ENCODE measurements at regions not wholly inside any gene's neighbourhood (a gene's known extent, or its start where the extent isn't known, plus 50 kb on each side); places are given as distances from the start of the nearest gene placed in this dataset.
"Not testable (repeated sequence)": the region's sequence is repeated elsewhere in the genome, so short reads cannot be mapped to it uniquely, and the experiment has no call there.

DNA sequence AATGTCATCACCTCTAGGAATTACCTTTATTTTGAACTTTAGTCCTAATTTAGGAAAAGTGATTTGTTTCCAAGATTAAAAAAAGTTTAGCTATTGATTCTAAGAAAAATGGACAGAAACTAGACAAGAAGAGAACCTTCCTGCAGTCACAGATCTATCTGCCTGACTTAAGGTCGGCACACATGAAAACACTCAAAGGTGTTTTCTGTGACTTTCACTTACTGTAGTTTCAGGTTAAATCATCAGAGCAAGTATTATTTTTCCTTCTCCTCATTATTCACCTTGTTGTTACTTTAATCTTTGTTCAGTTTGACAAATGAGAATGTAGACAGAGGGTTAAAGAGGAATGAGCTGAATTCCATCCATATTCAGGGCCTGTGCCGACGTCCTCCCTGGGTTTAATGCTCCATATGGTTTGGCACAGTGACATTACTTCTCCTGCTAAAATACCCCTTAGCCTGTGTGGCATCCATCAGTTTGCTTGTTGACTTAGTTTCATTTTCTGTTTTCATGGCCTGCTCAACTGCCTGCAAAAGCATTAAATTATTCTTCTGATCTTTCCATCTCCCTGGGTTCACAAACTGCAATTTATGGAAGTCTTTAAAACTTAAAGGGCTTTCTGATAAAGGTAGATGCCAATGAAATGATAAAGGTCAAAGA is 352.7 kb downstream of the NKX6-1 start:
- TF ChIP-seq, protein P1, sequence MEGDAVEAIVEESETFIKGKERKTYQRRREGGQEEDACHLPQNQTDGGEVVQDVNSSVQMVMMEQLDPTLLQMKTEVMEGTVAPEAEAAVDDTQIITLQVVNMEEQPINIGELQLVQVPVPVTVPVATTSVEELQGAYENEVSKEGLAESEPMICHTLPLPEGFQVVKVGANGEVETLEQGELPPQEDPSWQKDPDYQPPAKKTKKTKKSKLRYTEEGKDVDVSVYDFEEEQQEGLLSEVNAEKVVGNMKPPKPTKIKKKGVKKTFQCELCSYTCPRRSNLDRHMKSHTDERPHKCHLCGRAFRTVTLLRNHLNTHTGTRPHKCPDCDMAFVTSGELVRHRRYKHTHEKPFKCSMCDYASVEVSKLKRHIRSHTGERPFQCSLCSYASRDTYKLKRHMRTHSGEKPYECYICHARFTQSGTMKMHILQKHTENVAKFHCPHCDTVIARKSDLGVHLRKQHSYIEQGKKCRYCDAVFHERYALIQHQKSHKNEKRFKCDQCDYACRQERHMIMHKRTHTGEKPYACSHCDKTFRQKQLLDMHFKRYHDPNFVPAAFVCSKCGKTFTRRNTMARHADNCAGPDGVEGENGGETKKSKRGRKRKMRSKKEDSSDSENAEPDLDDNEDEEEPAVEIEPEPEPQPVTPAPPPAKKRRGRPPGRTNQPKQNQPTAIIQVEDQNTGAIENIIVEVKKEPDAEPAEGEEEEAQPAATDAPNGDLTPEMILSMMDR (IDR thresholded peaks at IDR 0.05; ENCODE audit: control insufficient read depth, insufficient read depth, low read depth, low read length, missing control alignments), result no peak
- H3K4me3 ChIP-seq (ENCODE audit: control insufficient read depth, low read depth, low read length), result no peak overlapping the region
- no peak for DNase-seq (ENCODE audit: low read depth)

DNA sequence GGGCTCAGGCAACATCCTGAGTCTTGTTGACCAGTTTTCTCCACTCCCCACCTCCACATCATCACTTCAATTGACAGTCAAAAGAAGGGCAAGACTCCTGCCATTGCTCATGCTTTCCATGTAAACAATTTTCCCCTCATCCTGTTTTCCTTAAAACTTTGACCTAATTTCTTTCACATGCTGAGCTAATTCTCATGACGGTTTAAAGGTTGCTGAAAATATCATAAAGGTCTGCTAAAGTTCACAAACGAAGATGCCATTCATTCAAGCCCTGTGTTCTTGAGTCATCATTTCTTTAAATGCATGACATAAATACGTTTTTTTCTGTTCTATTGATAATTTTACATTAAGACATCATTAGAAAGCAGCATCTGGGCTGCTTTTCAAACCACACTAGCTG is 353.9 kb downstream of the NKX6-1 start:
- TF ChIP-seq, protein P1 (IDR thresholded peaks at IDR 0.05; ENCODE audit: control insufficient read depth, insufficient read depth, low read depth, low read length, missing control alignments), result no peak
- H3K4me3 ChIP-seq (ENCODE audit: control insufficient read depth, low read depth, low read length), result no peak overlapping the region
- no peak for DNase-seq (ENCODE audit: low read depth)

DNA sequence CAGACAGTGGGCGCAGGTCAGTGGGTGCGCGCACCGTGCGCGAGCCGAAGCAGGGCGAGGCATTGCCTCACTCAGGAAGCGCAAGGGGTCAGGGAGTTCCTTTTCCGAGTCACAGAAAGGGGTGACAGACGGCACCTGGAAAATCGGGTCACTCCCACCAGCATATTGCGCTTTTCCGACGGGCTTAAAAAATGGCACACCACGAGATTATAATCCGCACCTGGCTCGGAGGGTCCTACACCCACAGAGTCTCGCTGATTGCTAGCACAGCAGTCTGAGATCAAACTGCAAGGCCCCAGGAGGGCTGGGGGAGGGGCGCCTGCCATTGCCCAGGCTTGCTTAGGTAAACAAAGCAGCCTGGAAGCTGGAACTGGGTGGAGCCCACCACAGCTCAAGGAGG is 372.2 kb downstream of the NKX6-1 start:
- H3K4me3 ChIP-seq (ENCODE audit: control insufficient read depth, low read depth, low read length); DNase-seq (ENCODE audit: low read depth): not testable (repeated sequence)

DNA sequence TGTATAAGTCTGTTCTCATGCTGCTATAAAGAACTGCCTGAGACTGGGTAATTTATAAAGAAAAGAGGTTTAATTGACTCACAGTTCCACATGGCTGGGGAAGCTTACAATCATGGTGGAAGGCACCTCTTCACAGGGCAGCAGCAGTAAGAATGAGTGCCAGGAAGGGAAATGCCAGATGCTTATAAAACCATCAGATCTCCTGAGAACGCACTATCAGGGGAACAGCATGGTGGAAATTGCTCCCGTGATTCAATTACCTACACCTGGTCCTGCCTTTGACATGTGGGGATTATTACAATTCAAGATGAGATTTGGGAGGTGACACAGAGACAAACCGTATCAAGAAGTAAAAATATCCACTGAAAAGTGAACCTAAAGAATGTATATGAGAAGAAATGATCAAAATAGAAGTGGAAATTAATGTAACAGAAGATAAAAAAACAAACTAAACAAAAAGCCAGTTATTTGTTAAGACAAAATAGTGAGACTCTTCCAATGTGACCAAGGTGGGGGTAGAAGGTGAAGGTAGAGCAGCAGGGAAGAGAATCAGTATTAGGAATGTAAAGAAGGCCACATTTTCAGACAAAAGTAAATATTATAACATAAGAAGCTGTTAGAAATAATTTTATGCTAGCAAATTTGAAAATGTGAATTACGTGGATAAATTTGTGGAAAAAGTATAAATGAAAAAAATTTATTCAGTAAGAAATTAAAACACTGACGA is 372.9 kb downstream of the NKX6-1 start:
- DNase-seq (ENCODE audit: low read depth), result no peak

DNA sequence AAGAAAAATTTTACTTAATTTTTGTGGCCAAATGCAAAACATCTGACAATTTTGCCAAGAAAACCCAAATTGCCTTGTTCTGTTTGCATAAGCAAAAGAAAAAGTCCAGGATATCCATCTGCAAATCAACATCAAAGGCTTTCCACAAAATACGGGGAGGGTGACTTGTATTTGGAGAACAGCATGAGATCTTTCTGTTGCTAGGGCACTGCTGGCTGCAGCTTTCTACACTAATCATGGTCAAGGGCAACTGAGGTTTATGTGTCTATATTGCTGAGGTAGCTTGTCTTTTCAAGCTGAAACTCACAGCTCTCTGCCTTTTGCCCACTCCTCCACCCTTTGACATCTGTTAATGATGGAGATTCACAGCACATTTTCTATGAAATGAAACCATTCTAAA is 389.1 kb downstream of the NKX6-1 start:
- H3K4me3 ChIP-seq (ENCODE audit: control insufficient read depth, low read depth, low read length), result no peak overlapping the region
- TF ChIP-seq, protein P1 (IDR thresholded peaks at IDR 0.05; ENCODE audit: control insufficient read depth, insufficient read depth, low read depth, low read length, missing control alignments), result no peak
- DNase-seq (ENCODE audit: low read depth), result no peak

More for the DNA sequence above, 372.9 kb downstream of the NKX6-1 start:
- H3K4me3 ChIP-seq (ENCODE audit: control insufficient read depth, low read depth, low read length), result no peak overlapping the region
- TF ChIP-seq, protein P1 (IDR thresholded peaks at IDR 0.05; ENCODE audit: control insufficient read depth, insufficient read depth, low read depth, low read length, missing control alignments), result no peak

DNA sequence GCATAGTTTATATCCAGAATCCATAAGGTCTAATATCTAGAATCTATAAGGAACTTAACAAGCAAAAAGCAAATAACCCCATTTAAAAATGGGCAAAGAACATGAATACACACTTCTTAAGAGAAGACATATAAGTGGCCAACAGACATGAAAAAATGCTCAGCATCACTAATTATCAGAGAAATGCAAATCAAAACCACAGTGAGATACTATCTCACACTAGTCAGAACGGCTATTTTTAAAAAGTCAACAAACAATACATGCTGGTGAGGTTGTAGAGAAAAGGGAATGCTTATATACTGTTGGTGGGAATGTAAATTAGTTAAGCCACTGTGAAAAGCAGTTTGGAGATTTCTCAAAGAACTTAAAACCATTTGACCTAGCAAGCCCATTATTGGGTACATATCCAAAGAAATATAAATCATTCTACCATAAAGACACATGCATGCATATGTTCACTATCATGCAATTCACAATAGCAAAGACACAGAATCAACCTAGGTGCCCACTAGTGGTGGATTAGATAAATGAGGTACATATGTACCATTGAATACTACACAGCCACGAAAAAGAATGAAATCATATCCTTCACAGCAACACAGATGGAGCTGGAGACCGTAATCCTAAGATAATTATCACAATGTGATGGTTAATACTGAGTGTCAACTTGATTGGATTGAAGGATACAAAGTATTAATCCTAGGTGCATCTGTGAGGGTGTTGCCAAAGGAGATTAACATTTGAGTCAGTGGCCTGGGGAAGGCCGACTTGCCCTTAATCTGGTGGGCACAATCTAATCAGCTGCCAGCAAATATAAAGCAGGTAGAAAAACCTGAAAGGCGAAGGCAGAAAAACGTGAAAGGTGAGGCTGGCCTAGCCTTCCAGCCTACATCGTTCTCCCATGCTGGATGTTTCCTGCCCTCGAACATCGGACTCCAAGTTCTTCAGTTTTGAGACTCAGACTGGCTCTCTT is 397.2 kb downstream of the NKX6-1 start:
- H3K4me3 ChIP-seq (ENCODE audit: control insufficient read depth, low read depth, low read length); DNase-seq (ENCODE audit: low read depth): not testable (repeated sequence)

DNA sequence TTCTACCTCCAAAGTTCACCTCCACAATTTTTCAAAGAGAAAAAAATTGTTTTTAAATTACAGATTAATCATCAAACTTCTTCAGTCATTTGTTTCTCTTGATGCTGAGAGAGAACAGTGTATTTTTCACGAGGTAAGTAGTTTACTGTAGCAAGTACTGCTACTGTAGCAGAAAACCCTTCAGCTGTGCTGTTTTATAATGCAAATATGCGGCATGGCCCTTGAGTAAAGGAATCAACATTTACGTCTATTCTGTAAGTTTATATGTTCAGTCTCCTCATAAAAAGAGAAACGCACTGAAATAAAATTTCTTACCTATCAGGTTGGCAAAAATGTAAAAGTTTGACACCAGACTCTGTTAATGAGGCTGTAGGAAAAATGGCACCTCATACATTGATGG is 399.0 kb downstream of the NKX6-1 start:
- H3K4me3 ChIP-seq (ENCODE audit: control insufficient read depth, low read depth, low read length), result no peak overlapping the region
- DNase-seq (ENCODE audit: low read depth), result no peak
- TF ChIP-seq, protein P1 (IDR thresholded peaks at IDR 0.05; ENCODE audit: control insufficient read depth, insufficient read depth, low read depth, low read length, missing control alignments), result no peak

All from AG09309 (cell line).